IMR-90 (cell line): ENCODE measurements at regions not wholly inside any gene's neighbourhood (a gene's known extent, or its start where the extent isn't known, plus 50 kb on each side); places are given as distances from the start of the nearest gene placed in this dataset.

ENCODE experiments used
- ATAC-seq: fragments of 200-7000 bp; cut with Tn5 transposase; 2 replicates; pipeline ENCODE4 v1.9.1; 2020; ENCODE audit warnings: low read depth, mild to moderate bottlenecking, moderate library complexity
- BruUV-seq: library from RNA; stranded (reverse); fragments of 400-500 nt; replicated peaks from 2 replicates; lab custom pipeline; 2021; lab: Mats Ljungman, UMichigan
- CTCF ChIA-PET: fragments of 300-600 bp; formaldehyde crosslinking; extraction: SDS; loops from one replicate; lab custom pipeline; 2021; ENCODE audit warnings: antibody characterized with exemption; lab: Yijun Ruan, JAX
- POLR2A ChIA-PET: fragments of 300-600 bp; sonication (Branson Sonifier 250); formaldehyde crosslinking; loops from one replicate; lab custom pipeline; 2022; ENCODE audit warnings: antibody characterized with exemption; ENCODE audit not compliant: unreplicated experiment; lab: Charles Lee
- DNase-seq: peaks from one replicate; pipeline ENCODE4 v3.0.0; 2013
- H2AFZ ChIP-seq: replicated peaks from 2 replicates; pipeline ENCODE3; 2013; ENCODE audit warnings: low read length, mild to moderate bottlenecking; ENCODE audit not compliant: poor library complexity
- H2AK5ac ChIP-seq: 2 replicates; pipeline ENCODE4 v1.6.1; 2013; ENCODE audit warnings: low read depth, low read length, inconsistent platforms
- H2AK9ac ChIP-seq: replicated peaks from 2 replicates; pipeline ENCODE3; 2013; ENCODE audit warnings: mild to moderate bottlenecking, low read depth, low read length, moderate library complexity; ENCODE audit not compliant: poor library complexity
- H2BK120ac ChIP-seq: 2 replicates; pipeline ENCODE4 v1.6.1; 2013; ENCODE audit warnings: low read depth, low read length, inconsistent platforms
- H2BK15ac ChIP-seq: 3 replicates; pipeline ENCODE4 v1.6.1; 2013; ENCODE audit warnings: low read depth, low read length, inconsistent platforms
- H2BK20ac ChIP-seq: 2 replicates; pipeline ENCODE4 v1.6.1; 2013; ENCODE audit warnings: low read depth, mild to moderate bottlenecking, inconsistent platforms, low read length, moderate library complexity
- H2BK5ac ChIP-seq: 2 replicates; pipeline ENCODE4 v1.6.1; 2013; ENCODE audit warnings: mild to moderate bottlenecking, low read depth, low read length, inconsistent platforms; ENCODE audit not compliant: poor library complexity, severe bottlenecking
- H3K14ac ChIP-seq: replicated peaks from 2 replicates; pipeline ENCODE4 v1.6.1; 2013; ENCODE audit warnings: low read depth, low read length, inconsistent platforms
- H3K18ac ChIP-seq: 2 replicates; pipeline ENCODE4 v1.6.1; 2013; ENCODE audit warnings: low read depth, low read length, control low read depth
- H3K23ac ChIP-seq: 2 replicates; pipeline ENCODE4 v1.6.1; 2013; ENCODE audit warnings: low read depth, low read length, inconsistent platforms
- H3K27ac ChIP-seq: 2 replicates; pipeline ENCODE4 v1.5.1; 2013; ENCODE audit warnings: mild to moderate bottlenecking, control low read depth, low read length; ENCODE audit not compliant: insufficient read depth
- H3K27me3 ChIP-seq: 2 replicates; pipeline ENCODE4 v1.6.1; 2013; ENCODE audit warnings: low read length; ENCODE audit not compliant: control insufficient read depth, insufficient read depth
- H3K36me3 ChIP-seq: 2 replicates; pipeline ENCODE4 v1.6.1; 2013; ENCODE audit warnings: low read length, mixed read lengths; ENCODE audit not compliant: control insufficient read depth, insufficient read depth
- H3K4ac ChIP-seq: 2 replicates; pipeline ENCODE4 v1.6.1; 2013; ENCODE audit warnings: low read depth, low read length, inconsistent platforms
- H3K4me1 ChIP-seq: 2 replicates; pipeline ENCODE4 v1.6.1; 2013; ENCODE audit warnings: low read length, mixed read lengths; ENCODE audit not compliant: control insufficient read depth, insufficient read depth
- H3K4me2 ChIP-seq: 2 replicates; pipeline ENCODE4 v1.6.1; 2013; ENCODE audit warnings: low read depth, mild to moderate bottlenecking, control low read depth, low read length, moderate library complexity
- H3K4me3 ChIP-seq: 2 replicates; pipeline ENCODE4 v1.5.1; 2013; ENCODE audit warnings: low read depth, mild to moderate bottlenecking, control low read depth, low read length, moderate library complexity; ENCODE audit not compliant: insufficient read depth
- H3K56ac ChIP-seq: 2 replicates; pipeline ENCODE4 v1.6.1; 2013; ENCODE audit warnings: low read length, inconsistent platforms; ENCODE audit not compliant: insufficient read depth; ENCODE audit errors: extremely low read depth
- H3K79me1 ChIP-seq, 2 experiments: 2 replicates each; pipeline ENCODE4 v1.6.1; 2013; ENCODE audit warnings: low read length in 2 of 2, inconsistent platforms in 1 of 2, low read depth in 1 of 2
- H3K9ac ChIP-seq: 2 replicates; pipeline ENCODE4 v1.6.1; 2013; ENCODE audit warnings: low read depth, low read length, control low read depth
- H3K9me1 ChIP-seq: 2 replicates; pipeline ENCODE4 v1.6.1; 2013; ENCODE audit warnings: low read length, inconsistent platforms; ENCODE audit not compliant: insufficient read depth
- H3K9me3 ChIP-seq: 2 replicates; pipeline ENCODE4 v1.6.1; 2013; ENCODE audit warnings: low read length; ENCODE audit not compliant: control insufficient read depth, insufficient read depth
- H4K20me1 ChIP-seq: 2 replicates; pipeline ENCODE4 v1.6.1; 2013; ENCODE audit warnings: low read length, inconsistent platforms; ENCODE audit not compliant: insufficient read depth
- H4K5ac ChIP-seq: 2 replicates; pipeline ENCODE4 v1.6.1; 2013; ENCODE audit warnings: mild to moderate bottlenecking, low read depth, low read length, control low read depth
- H4K8ac ChIP-seq, 2 experiments: 2 replicates each; pipeline ENCODE4 v1.6.1; 2013; ENCODE audit warnings: low read depth in 2 of 2, low read length in 2 of 2, control low read depth in 1 of 2, inconsistent platforms in 1 of 2
- H4K91ac ChIP-seq: 2 replicates; pipeline ENCODE4 v1.6.1; 2013; ENCODE audit warnings: low read depth, low read length, inconsistent platforms; ENCODE audit not compliant: insufficient read depth
- MAZ ChIP-seq: IDR thresholded peaks from 2 replicates; pipeline ENCODE4 v1.6.1; 2012; ENCODE audit warnings: low read depth, mild to moderate bottlenecking, low read length, improper control_type of control experiment, moderate library complexity, borderline replicate concordance
- MXI1 ChIP-seq: IDR thresholded peaks from 2 replicates; pipeline ENCODE4 v1.6.1; 2012; ENCODE audit warnings: low read depth, mild to moderate bottlenecking, low read length, moderate library complexity, borderline replicate concordance
- RFX5 ChIP-seq: IDR thresholded peaks from 2 replicates; pipeline ENCODE4 v1.8.0; 2012; ENCODE audit warnings: low read depth, mild to moderate bottlenecking, low read length, moderate library complexity
- SMC3 ChIP-seq: fragments of 150-350 bp; IDR thresholded peaks from 2 replicates; pipeline ENCODE4 v1.6.1; 2016; ENCODE audit warnings: low read depth, mild to moderate bottlenecking, antibody characterized with exemption, low read length, moderate library complexity
- WGBS, 2 experiments: methylation state at CpG; one replicate each; pipeline versions ENCODE4 v1.1.5 to v1.1.7; 2013; ENCODE audit warnings: missing lambda C conversion rate in 2 of 2; ENCODE audit not compliant: insufficient read length in 1 of 2; ENCODE audit errors: extremely low coverage in 2 of 2; 5-methylcytosine and 5-hydroxymethylcytosine counted together
- dilution Hi-C: fragments of 300-500 bp; cut with HindIII; formaldehyde crosslinking; loops from one replicate; pipeline ENCODE4 v1.14.3; 2018; ENCODE audit warnings: low sequenced_read_pairs; ENCODE audit not compliant: unreplicated experiment
- in situ Hi-C: fragments of 300-500 bp; cut with MboI; formaldehyde crosslinking; loops from 3 replicates; pipeline ENCODE4 v1.14.3; 2019; ENCODE audit warnings: low sequenced_read_pairs, inconsistent platforms, mixed read lengths
- intact Hi-C: fragments of 100-400 bp; cut with micrococcal nuclease; formaldehyde crosslinking; loops from 2 replicates; pipeline ENCODE4 v1.10.0; 2022

DNA sequence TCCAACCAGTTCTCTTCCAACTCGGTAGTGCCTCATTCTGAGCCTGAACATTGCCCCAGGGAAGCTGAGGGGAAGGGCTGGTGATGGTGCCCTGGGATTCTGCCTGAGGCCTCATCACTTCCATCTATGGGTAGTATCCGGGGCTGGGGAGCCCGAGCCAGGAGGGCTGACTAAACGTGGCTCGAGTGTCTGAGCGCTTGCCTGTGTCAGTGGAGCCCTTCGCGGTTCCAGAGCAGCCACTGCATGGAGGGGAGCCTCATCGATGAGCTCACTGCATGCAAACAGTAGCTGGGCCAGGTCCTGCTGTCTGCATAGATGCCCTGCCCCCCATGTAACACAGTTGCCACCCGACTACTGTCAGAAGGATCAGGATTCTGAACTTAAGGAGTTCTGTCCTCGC, 129.3 kb downstream of the GLI2 start:
- dilution Hi-C loops (no loop called here), intact Hi-C loops (loop anchor here (5.0 kb wide), 1 partner anchor 72 kb away; no protein-coding TSS in a partner anchor), in situ Hi-C loops (no loop called here)
- ATAC-seq: peak; percentile 6; the same call in 1 of the 2 replicates
- no peak overlapping the region for H3K9ac ChIP-seq
- peaks cover 78% of the 10 kb centered on the region for H4K20me1 ChIP-seq
- H3K27me3 ChIP-seq: no peaks in the 10 kb centered on the region
- H3K79me1 ChIP-seq: peaks cover 51 to 96% of the 10 kb centered on the region in 2 experiments
- peak overlapping the region; percentile 9 for H2AK9ac ChIP-seq
- no peak overlapping the region for H3K4me3 ChIP-seq
- H4K5ac ChIP-seq: no peak overlapping the region
- no peak overlapping the region for H3K4me2 ChIP-seq
- peaks cover 2% of the 10 kb centered on the region; the same call in 1 of the 2 replicates for H3K36me3 ChIP-seq
- H3K18ac ChIP-seq: no peak overlapping the region
- BruUV-seq: no TSS peak
- ChIA-PET CTCF (interaction anchor here (0.5 kb wide), 1 partner anchor 133 kb away, joined by 3 read pairs; no protein-coding TSS in a partner anchor), POLR2A (no interaction called here)
- no peak overlapping the region for H2BK15ac ChIP-seq
- H3K9me1 ChIP-seq: peaks cover 70% of the 10 kb centered on the region
- H3K4ac ChIP-seq: peak overlapping the region; percentile 40
- peak overlapping the region; percentile 29 for H2AK5ac ChIP-seq
- DNase-seq: peak; percentile 57
- peak overlapping the region; percentile 15; the same call in 1 of the 2 replicates for H4K91ac ChIP-seq
- TF ChIP-seq MAZ: no peak
- TF ChIP-seq SMC3: no peak
- no peak for TF ChIP-seq MXI1
- TF ChIP-seq RFX5: no peak
- peak overlapping the region; percentile 29; the same call in 1 of the 2 replicates for H3K23ac ChIP-seq
- no peak overlapping the region for H3K14ac ChIP-seq
- H3K56ac ChIP-seq: no peak overlapping the region
- H3K27ac ChIP-seq: no peak overlapping the region
- H2BK20ac ChIP-seq: no peak overlapping the region
- 84% methylated on average over 7 of the region's 11 CpGs; no CpG with 5 or more reads in 1 of the 2 experiments for WGBS, 2 experiments
- H4K8ac ChIP-seq: no peak overlapping the region; a peak in 1 of 4 replicates
- no peak overlapping the region; the same call in 1 of the 2 replicates for H2BK120ac ChIP-seq
- H3K9me3 ChIP-seq: no peaks in the 10 kb centered on the region
- H2AFZ ChIP-seq: no peak overlapping the region
- peaks cover 56% of the 10 kb centered on the region for H3K4me1 ChIP-seq
- no peak overlapping the region for H2BK5ac ChIP-seq
